ENCODE measurements at regions not wholly inside any gene's neighbourhood (a gene's known extent, or its start where the extent isn't known, plus 50 kb on each side); places are given as distances from the start of the nearest gene placed in this dataset.

GRCh38 chr7:119065966-119066365, 841.5 kb downstream of the ANKRD7 start:
- no peak for TF ChIP-seq EZH2phosphoT487 (conservative IDR thresholded peaks at IDR 0.05; ENCODE audit: low read length)
- TF ChIP-seq CTCF (IDR thresholded peaks at IDR 0.05; ENCODE audit: insufficient read depth, low read length, poor library complexity, severe bottlenecking), result no peak
